ENCODE measurements at regions not wholly inside any gene's neighbourhood (a gene's known extent, or its start where the extent isn't known, plus 50 kb on each side); places are given as distances from the start of the nearest gene placed in this dataset.
"Not testable (repeated sequence)": the region's sequence is repeated elsewhere in the genome, so short reads cannot be mapped to it uniquely, and the experiment has no call there.

GRCh38 chr2:234725528-234726264 is 226.1 kb upstream of the SH3BP4 start:
- DNase-seq (ENCODE audit: low read depth): no peak

DNA sequence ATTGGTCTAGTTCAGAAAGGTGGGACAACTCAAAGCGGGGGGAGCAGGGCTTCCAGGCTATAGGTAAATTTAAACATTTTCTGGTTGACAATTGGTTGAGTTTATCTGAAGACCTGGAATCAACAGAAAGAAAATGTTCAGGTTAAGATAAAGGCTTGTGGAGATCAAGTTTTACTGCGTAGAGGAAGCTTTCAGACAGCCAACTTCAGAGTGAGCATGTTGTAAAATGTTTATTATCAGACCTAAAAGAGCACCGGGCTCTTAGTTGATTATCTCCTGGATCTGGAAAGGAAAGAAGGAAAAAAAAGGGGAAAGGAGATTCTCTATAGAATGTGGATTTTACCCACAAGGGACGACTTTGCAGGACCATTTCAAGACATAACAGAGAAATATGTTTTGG is 227.0 kb upstream of the SH3BP4 start:
- DNase-seq (ENCODE audit: low read depth): no peak

DNA sequence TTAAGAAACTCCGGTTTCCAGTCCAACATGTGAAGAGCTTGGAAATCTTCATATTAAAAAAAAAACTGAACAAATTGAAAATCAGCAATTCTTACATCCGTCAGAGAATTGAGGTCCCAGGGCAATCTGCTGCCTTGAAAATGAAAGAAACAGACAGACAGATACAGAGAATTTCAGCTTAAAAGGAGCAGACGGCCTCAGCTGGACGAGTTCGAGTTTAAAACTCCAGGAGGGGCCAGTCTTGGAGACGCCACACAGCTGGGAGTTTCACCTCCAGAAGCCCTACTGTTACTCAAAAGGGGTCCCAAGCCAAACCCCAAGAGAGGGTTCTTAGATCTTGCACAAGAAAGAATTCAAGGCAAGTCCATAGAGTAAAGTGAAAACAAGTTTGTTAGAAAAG is 226.5 kb upstream of the ARL4C start:
- DNase-seq (ENCODE audit: low read depth): no peak

- no peak for DNase-seq (ENCODE audit: low read depth)
Observed at GRCh38 chr2:234722176-234722575, 225.3 kb upstream of the ARL4C start.

DNA sequence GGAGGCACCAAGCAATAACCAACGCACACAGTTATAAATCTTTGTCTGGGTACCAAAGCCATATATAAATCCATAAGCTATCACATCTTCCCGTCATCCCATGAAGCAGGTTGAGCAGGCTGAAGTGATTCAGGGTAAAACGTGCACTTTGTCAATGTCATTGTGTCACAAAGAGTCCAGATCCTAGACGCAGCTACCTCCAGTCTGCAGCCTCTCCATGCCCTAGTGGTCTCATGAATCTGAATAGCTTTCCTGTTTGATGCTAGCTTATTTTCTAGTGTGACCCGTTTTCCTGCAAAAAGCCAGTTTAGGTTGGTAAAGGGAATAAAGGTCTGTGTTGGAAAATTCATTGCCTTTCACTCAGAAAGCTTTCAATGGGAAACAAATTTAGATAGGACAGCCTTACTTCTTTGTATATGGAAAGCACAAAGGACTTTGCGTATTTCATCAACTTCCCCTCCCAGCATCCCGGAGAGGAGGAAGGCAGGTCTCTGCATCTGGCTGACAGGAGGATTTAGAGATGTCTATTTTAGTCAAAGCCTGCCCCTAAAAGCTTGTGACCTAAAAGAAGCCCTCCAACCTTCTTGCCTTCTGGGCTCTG is 222.3 kb upstream of the ARL4C start:
- DNase-seq (ENCODE audit: low read depth): no peak

DNA sequence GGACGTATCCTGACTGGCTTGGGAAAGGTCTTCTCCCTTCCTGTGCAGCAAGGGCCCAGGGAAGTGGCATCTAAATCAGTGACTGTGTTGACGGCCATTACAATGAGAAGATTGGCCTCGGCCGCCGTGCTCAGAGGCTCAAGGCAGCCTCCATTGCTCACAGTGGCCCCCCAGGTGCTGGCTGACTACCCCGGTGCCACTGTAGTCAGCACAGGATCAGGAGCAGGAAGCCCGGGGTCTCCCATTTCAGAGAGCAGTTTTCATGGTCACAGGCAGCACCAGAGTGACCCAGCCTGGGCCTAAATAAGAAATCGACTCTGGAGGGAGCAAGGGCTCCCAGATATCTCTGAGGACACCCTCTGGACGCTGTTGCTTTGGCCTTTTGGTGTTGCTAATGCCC is 219.4 kb upstream of the ARL4C start:
- DNase-seq (ENCODE audit: low read depth): no peak

DNA sequence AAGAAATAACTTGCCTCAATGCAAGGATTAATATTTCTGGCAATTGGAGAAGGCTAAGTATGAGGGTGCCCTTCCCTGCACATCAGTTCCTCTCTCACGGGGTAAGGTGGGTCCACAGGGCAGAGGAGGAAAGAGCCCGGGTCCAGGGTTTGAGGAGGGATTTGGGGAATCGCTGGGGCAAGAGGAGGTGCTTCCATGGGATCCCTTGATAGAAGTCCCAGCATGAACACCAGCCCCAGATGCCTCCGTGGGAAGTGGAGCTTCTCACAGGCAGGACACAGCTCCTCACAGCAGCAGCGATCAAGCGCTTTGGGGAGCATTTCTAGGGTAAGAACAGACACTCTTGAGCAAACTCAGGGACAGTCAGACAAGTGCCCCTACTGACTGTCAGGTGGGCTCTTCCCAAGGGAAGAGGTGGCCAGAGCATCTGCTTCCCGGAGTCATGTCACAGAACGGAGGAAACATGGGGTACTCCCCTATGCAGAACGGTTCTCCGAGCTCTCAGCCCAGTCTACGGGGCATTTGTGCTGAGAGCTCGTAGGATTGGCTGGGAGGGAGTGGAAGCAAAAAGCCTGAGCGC is 218.9 kb upstream of the ARL4C start:
- DNase-seq (ENCODE audit: low read depth): no peak

GRCh38 chr2:234714711-234715110 is 217.8 kb upstream of the ARL4C start:
- DNase-seq (ENCODE audit: low read depth): no peak

DNA sequence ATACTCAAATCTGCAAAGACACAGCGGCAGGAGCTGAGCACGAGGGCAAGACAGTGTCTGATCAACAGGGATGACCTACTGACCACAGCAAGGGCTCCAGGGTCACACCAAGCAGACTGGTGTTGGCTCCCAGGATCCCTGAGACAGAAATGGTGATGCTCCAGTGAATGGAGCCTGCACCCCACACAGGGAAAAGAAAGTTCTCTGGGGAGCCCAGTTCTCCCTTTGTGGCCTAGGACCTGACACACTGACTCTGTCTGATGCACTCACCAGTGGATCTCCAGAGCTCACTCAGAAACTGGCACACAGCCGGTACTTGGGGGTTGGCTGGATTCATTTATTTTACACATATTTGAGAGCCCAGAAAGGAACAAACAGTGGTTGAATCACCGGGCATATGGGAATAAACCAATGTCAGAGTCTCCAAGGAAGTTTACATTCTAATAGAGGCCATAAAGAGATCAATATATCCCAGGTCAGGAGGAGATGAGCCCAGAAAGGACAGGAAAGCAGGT is 215.6 kb upstream of the ARL4C start:
- DNase-seq (ENCODE audit: low read depth): no peak

DNA sequence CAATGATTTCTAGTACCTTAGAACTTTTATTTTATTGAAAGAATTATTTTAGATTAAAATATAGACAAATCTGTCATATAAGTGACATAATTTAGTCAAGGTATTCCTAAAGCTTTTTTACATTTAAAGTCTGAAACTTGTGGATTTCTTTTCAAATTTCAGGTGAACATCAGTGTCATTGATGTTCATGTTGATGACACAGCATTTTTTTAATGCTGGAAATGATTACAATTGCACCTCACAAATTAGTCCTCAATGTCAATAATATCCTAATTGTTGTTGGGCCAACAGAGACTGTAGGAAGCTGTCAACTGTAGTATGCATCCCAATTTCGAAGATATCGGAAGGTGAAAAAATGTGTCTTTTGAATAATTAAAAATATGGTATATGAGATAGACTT is 214.4 kb upstream of the ARL4C start:
- no peak for DNase-seq (ENCODE audit: low read depth)

DNA sequence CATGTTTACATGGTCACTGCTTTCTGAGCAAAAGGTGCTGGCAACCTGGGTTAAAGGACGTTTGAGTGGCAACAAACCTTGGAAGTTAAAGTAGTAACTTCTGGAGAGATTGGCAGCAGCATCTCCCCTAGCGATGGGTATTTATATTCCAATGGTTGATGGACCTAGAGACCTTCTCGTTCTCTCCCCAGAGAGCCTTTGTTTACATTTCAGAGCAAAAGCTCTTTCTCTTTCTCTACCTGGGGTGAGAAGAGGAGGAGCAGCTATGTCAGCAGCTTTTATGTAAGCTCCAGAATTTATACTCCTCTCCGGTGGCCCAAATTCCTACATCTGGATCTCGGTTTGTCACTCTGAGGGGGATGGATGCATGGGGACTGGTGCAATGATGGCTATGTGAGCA is 213.7 kb upstream of the ARL4C start:
- no peak for DNase-seq (ENCODE audit: low read depth)

DNA sequence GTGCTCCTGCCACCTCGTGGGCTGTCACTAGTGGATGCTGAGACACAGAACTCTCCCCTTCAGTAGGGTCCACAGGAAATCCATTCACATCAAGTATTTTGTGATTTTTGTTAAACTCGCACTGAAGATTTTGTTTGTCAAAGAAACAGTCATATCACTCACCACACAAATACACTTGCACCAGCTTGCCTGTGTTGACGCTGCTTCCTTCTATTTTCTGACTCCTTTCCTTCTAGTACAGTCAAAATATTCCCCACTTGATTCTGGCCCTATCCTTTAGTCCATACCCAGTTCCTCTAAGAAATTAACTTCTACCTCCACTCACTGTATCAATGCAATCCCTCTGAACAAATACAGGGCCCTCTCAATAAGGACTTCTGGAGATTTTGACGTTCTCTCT is 213.2 kb upstream of the ARL4C start:
- no peak for DNase-seq (ENCODE audit: low read depth)

GRCh38 chr2:234708717-234709116 is 211.8 kb upstream of the ARL4C start:
- no peak for DNase-seq (ENCODE audit: low read depth)

- no peak for DNase-seq (ENCODE audit: low read depth)
Observed at GRCh38 chr2:234708091-234708683, 211.3 kb upstream of the ARL4C start.

- no peak for DNase-seq (ENCODE audit: low read depth)
Observed at GRCh38 chr2:234706086-234706485, 209.2 kb upstream of the ARL4C start.

DNA sequence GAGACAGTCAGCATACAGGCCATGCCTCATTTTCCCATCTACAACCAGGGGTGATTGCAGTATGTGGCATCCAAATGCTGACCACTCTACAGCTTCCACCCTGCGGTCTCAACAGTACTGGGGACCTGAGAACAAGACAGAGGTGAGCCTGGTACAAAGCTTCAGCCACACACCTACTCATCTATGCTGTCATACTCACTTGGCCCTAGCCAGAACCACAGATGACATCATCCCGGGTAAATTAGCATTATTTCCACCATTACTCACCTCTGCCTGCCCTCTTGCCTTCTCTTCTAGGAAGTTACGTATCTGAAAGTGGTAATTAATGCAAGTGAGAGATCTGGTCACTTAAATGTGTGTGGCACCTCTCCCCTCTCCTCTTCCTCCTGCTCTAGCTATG is 208.2 kb upstream of the ARL4C start:
- no peak for DNase-seq (ENCODE audit: low read depth)

- DNase-seq (ENCODE audit: low read depth): no peak
Observed at GRCh38 chr2:234703258-234703657, 206.4 kb upstream of the ARL4C start.

GRCh38 chr2:234702731-234703225 is 205.9 kb upstream of the ARL4C start:
- DNase-seq (ENCODE audit: low read depth): no peak

- no peak for DNase-seq (ENCODE audit: low read depth)
Observed at GRCh38 chr2:234701841-234702240, 205.0 kb upstream of the ARL4C start.

DNA sequence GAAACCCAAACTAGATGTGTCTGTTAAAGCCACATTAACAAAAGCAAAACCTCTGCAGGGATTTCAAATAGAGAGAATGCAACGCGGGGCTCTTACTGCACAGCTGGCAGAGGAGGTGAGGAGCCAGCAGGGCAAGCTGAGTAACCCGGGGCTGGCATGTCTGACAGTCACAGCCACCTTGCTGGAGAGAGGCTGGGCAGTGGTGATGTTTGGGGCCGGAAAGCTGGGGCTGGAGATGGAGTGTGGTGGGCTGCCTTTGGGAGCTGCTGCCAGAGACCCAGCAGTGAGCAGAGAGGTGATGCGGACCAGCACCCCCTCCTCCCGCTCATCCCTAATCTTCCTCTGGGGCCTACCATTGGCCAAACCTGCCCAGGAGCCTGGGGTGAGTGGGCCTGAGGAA is 204.5 kb upstream of the ARL4C start:
- DNase-seq (ENCODE audit: low read depth): no peak

GRCh38 chr2:234699456-234699855 is 202.6 kb upstream of the ARL4C start:
- no peak for DNase-seq (ENCODE audit: low read depth)

DNA sequence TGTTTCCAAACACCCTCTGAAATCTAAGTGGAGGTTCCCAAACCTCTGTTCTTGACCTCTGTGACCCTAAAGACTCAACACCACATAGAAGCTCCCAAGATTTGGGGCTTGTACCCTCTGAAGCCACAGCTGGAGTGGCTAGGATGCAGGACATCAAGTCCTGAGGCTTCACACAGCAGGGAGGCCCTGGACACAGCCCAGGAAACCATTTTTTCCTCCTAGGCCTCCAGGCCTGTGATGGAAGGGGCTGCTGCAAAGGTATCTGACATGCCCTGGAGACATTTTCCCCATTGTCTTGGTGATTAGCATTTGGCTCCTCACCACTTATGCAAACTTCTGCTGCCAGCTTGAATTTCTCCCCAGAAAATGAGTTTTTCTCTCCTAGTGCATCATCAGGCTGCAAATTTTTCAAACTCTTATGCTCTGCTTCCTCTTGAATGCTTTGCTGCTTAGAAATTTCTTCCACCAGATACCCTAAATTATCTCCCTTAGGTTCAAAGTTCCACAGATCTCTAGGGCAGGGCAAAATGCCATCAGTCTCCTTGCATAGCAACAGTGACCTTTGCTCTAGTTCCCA is 200.5 kb upstream of the ARL4C start:
- DNase-seq (ENCODE audit: low read depth): not testable (repeated sequence)
